ENCODE measurements at regions not wholly inside any gene's neighbourhood (a gene's known extent, or its start where the extent isn't known, plus 50 kb on each side); places are given as distances from the start of the nearest gene placed in this dataset.

GRCh38 chr13:73288596-73288995 is 229.8 kb downstream of the KLF5 start:
- Histone ChIP-seq H3K4me1 (no peaks in the 10 kb centered on the region), H3K36me3 (no peaks in the 10 kb centered on the region), H3K4me3 (no peak overlapping the region), H3K9me3 (no peaks in the 10 kb centered on the region), H3K27me3 (no peaks in the 10 kb centered on the region), H3K27ac (no peak overlapping the region)
- intact Hi-C loops (cut with DNase I; ENCODE audit: low total_unique reads) = no loop called here
- TF ChIP-seq CTCF (IDR thresholded peaks at IDR 0.05) = no peak
- DNase-seq = no peak

- intact Hi-C loops (cut with DNase I; ENCODE audit: low total_unique reads) = no loop called here
- TF ChIP-seq CTCF (IDR thresholded peaks at IDR 0.05) = no peak
- H3K9me3 ChIP-seq = no peaks in the 10 kb centered on the region
- H3K36me3 ChIP-seq = no peaks in the 10 kb centered on the region
- H3K27me3 ChIP-seq = no peaks in the 10 kb centered on the region
- no peaks in the 10 kb centered on the region for H3K4me1 ChIP-seq
- no peak overlapping the region for H3K4me3 ChIP-seq
- DNase-seq = no peak
- H3K27ac ChIP-seq = no peak overlapping the region
These were observed 229.0 kb downstream of the KLF5 start for GRCh38 chr13:73287831-73288230.

GRCh38 chr13:73286942-73287620 is 228.3 kb downstream of the KLF5 start:
- intact Hi-C loops (cut with DNase I; ENCODE audit: low total_unique reads) = no loop called here
- Histone ChIP-seq H3K27me3 (no peaks in the 10 kb centered on the region), H3K9me3 (no peaks in the 10 kb centered on the region), H3K27ac (no peak overlapping the region), H3K4me1 (no peaks in the 10 kb centered on the region), H3K36me3 (no peaks in the 10 kb centered on the region), H3K4me3 (no peak overlapping the region)
- no peak for DNase-seq
- TF ChIP-seq CTCF (IDR thresholded peaks at IDR 0.05) = no peak

- intact Hi-C loops (cut with DNase I; ENCODE audit: low total_unique reads) = no loop called here
- Histone ChIP-seq H3K4me1 (no peaks in the 10 kb centered on the region), H3K4me3 (no peak overlapping the region), H3K9me3 (no peaks in the 10 kb centered on the region), H3K36me3 (no peaks in the 10 kb centered on the region), H3K27ac (no peak overlapping the region), H3K27me3 (no peaks in the 10 kb centered on the region)
- no peak for TF ChIP-seq CTCF (IDR thresholded peaks at IDR 0.05)
- no peak for DNase-seq
These were observed 227.4 kb downstream of the KLF5 start for GRCh38 chr13:73286177-73286576.

- Histone ChIP-seq H3K9me3 (no peaks in the 10 kb centered on the region), H3K36me3 (no peaks in the 10 kb centered on the region), H3K4me1 (no peaks in the 10 kb centered on the region), H3K4me3 (no peak overlapping the region), H3K27me3 (no peaks in the 10 kb centered on the region), H3K27ac (no peak overlapping the region)
- intact Hi-C loops (cut with DNase I; ENCODE audit: low total_unique reads) = no loop called here
- no peak for DNase-seq
- no peak for TF ChIP-seq CTCF (IDR thresholded peaks at IDR 0.05)
These were observed 225.5 kb downstream of the KLF5 start for GRCh38 chr13:73284081-73284874.

Measured in tibial artery (tissue), 4 donors.